K562 (cell line): ENCODE measurements at regions not wholly inside any gene's neighbourhood (a gene's known extent, or its start where the extent isn't known, plus 50 kb on each side); places are given as distances from the start of the nearest gene placed in this dataset.

Source experiments
- ATAC-seq: fragments of 200-7000 bp; cut with Tn5 transposase; 3 replicates; pipeline ENCODE4 v1.9.1; 2020; ENCODE audit warnings: moderate library complexity
- BruUV-seq: library from RNA; stranded (reverse); fragments of 400-500 nt; replicated peaks from 2 replicates; lab custom pipeline; 2021; lab: Mats Ljungman, UMichigan
- CTCF ChIA-PET: fragments of 300-600 bp; formaldehyde crosslinking; extraction: SDS; loops from one replicate; lab custom pipeline; 2021; ENCODE audit warnings: low intra/inter-chr PET ratio; lab: Yijun Ruan, JAX
- POLR2A ChIA-PET: fragments of 300-600, 350-650 bp; sonication (Branson Sonifier 250); formaldehyde crosslinking; extraction: SDS; loops from one replicate; lab custom pipeline; 2021; ENCODE audit warnings: antibody characterized with exemption, inconsistent platforms; lab: Yijun Ruan, JAX
- DNase-seq, 4 experiments: peaks; one replicate each; pipeline versions ENCODE4 v3.0.0 to v3.0.0-alpha.2; 2011 to 2018; ENCODE audit warnings: low spot score in 3 of 4, mixed read lengths in 3 of 4; ENCODE audit errors: extremely low read depth in 1 of 4
- FAIRE-seq: peaks from 2 replicates; lab custom pipeline; 2011; peaks lifted over from hg19 to GRCh38; lab: Jason Lieb, UNC
- H2AFZ ChIP-seq: 2 replicates; pipeline ENCODE4 v1.6.0; 2011; ENCODE audit warnings: low read depth, low read length, control low read depth, inconsistent platforms
- H3K27ac ChIP-seq: fragments of 200-600 bp; 3 replicates; pipeline ENCODE4 v1.8.0; 2011; ENCODE audit warnings: low read depth, mild to moderate bottlenecking, control low read depth, inconsistent platforms, low read length, moderate library complexity, mixed read lengths; ENCODE audit errors: extremely low read depth
- H3K27me3 ChIP-seq, 2 experiments: fragments of 300-600 bp in 1 of 2; 2 replicates in 1 of 2; 3 replicates in 1 of 2; pipeline versions ENCODE4 v1.6.0 to v1.8.0; 2011; ENCODE audit warnings: inconsistent platforms in 2 of 2, low read length in 2 of 2, mild to moderate bottlenecking in 1 of 2, mixed read lengths in 1 of 2, moderate library complexity in 1 of 2; ENCODE audit not compliant: control insufficient read depth in 2 of 2, insufficient read depth in 2 of 2
- H3K36me3 ChIP-seq: fragments of 300-600 bp; 3 replicates; pipeline ENCODE4 v1.8.0; 2011; ENCODE audit warnings: mild to moderate bottlenecking, low read length, inconsistent platforms; ENCODE audit not compliant: control insufficient read depth, insufficient read depth
- H3K4me1 ChIP-seq, 2 experiments: fragments of 200-600 bp in 1 of 2; replicated peaks in 1 of 2; 2 replicates in 1 of 2; 3 replicates in 1 of 2; pipeline versions ENCODE4 v1.5.1 to v1.8.0; 2011; ENCODE audit warnings: inconsistent platforms in 2 of 2, low read length in 2 of 2, mild to moderate bottlenecking in 1 of 2, mixed read lengths in 1 of 2, moderate library complexity in 1 of 2; ENCODE audit not compliant: control insufficient read depth in 2 of 2, insufficient read depth in 2 of 2
- H3K4me2 ChIP-seq: 2 replicates; pipeline ENCODE4 v1.6.1; 2011; ENCODE audit warnings: low read length, control low read depth, inconsistent platforms, mixed read lengths; ENCODE audit not compliant: insufficient read depth
- H3K4me3 ChIP-seq: fragments of 200-600 bp; sonication (generic), shearing (Covaris generic); 2 replicates; pipeline ENCODE4 v1.5.1; 2016; ENCODE audit warnings: control low read depth, inconsistent platforms
- H3K79me2 ChIP-seq: fragments of 200-600 bp; 3 replicates; pipeline ENCODE4 v1.8.0; 2011; ENCODE audit warnings: low read length, inconsistent platforms; ENCODE audit not compliant: control insufficient read depth, insufficient read depth
- H3K9ac ChIP-seq, 2 experiments: 2 replicates each; pipeline versions ENCODE4 v1.6.0 to v1.6.1; 2011; ENCODE audit warnings: low read depth in 2 of 2, low read length in 2 of 2, control low read depth in 1 of 2, inconsistent platforms in 1 of 2, mild to moderate bottlenecking in 1 of 2, mixed read lengths in 1 of 2; ENCODE audit not compliant: insufficient read depth in 1 of 2
- H3K9me1 ChIP-seq: one replicate; pipeline ENCODE4 v1.6.0; 2011; ENCODE audit warnings: inconsistent platforms, mild to moderate bottlenecking, low read length, moderate library complexity; ENCODE audit not compliant: control insufficient read depth, insufficient read depth
- H3K9me3 ChIP-seq: replicated peaks from 2 replicates; pipeline ENCODE4 v1.5.1; 2011; ENCODE audit warnings: low read depth, low read length, inconsistent platforms; ENCODE audit not compliant: control insufficient read depth, insufficient read depth
- H4K20me1 ChIP-seq: replicated peaks from 2 replicates; pipeline ENCODE4 v1.6.1; 2011; ENCODE audit warnings: low read length, inconsistent platforms, mixed read lengths; ENCODE audit not compliant: control insufficient read depth, insufficient read depth
- BMI1 ChIP-seq: fragments of 150-350 bp; IDR thresholded peaks from 2 replicates; pipeline ENCODE4 v1.6.1; 2014; ENCODE audit warnings: low read length
- CGGBP1 ChIP-seq: fragments of 250-450 bp; sonication (Bioruptor Pico); IDR thresholded peaks from 2 replicates; pipeline ENCODE4 v1.9.0; 2021; ENCODE audit warnings: mild to moderate bottlenecking
- COPS2 ChIP-seq: fragments of 450-650 bp; conservative IDR thresholded peaks from 2 replicates; pipeline ENCODE4 v1.6.1; 2016; ENCODE audit warnings: mild to moderate bottlenecking, moderate library complexity
- CREB1 ChIP-seq, 2 experiments: sonication (generic) in 1 of 2; formaldehyde crosslinking in 1 of 2; IDR thresholded peaks; 2 replicates each; pipeline versions ENCODE4 v1.6.1 to v1.8.0; 2012 to 2022; ENCODE audit warnings: inconsistent platforms in 1 of 2, mild to moderate bottlenecking in 1 of 2, missing genetic modification reagents in 1 of 2, moderate library complexity in 1 of 2
- GTF2B ChIP-seq: IDR thresholded peaks from 2 replicates; pipeline ENCODE4 v1.6.1; 2011; ENCODE audit not compliant: insufficient read length; ENCODE audit errors: extremely low read depth
- IFI16 ChIP-seq: fragments of 250-450 bp; sonication (Bioruptor Pico); IDR thresholded peaks from 2 replicates; pipeline ENCODE4 v2.1.2; 2022; ENCODE audit warnings: mild to moderate bottlenecking, inconsistent platforms
- KLF1 ChIP-seq: fragments of 450-650 bp; IDR thresholded peaks from 2 replicates; pipeline ENCODE4 v1.6.1; 2016; ENCODE audit warnings: missing genetic modification characterization, missing compliant biosample characterization
- MLLT1 ChIP-seq, 2 experiments: fragments of 450-650 bp; IDR thresholded peaks; 2 replicates each; pipeline ENCODE4 v1.6.1; 2016
- MTA2 ChIP-seq: fragments of 450-650 bp; IDR thresholded peaks from 2 replicates; pipeline ENCODE4 v1.6.1; 2016; ENCODE audit warnings: low read depth
- PTRF ChIP-seq: fragments of 450-650 bp; IDR thresholded peaks from 2 replicates; pipeline ENCODE4 v1.6.1; 2016; ENCODE audit warnings: mild to moderate bottlenecking, missing genetic modification characterization, missing compliant biosample characterization
- SAP30 ChIP-seq: fragments of 200-600 bp; sonication (generic); IDR thresholded peaks from 2 replicates; pipeline ENCODE4 v1.6.1; 2012; ENCODE audit warnings: borderline replicate concordance, low read depth, mild to moderate bottlenecking, moderate library complexity, low read length, control low read depth, inconsistent platforms; ENCODE audit not compliant: insufficient read depth, poor library complexity, severe bottlenecking
- SP2 ChIP-seq: IDR thresholded peaks from 2 replicates; pipeline ENCODE4 v1.6.1; 2011; ENCODE audit warnings: mild to moderate bottlenecking, low read depth, low read length, moderate library complexity; ENCODE audit not compliant: poor library complexity, severe bottlenecking; ENCODE audit errors: extremely low read depth
- THRA ChIP-seq: fragments of 450-650 bp; IDR thresholded peaks from 2 replicates; pipeline ENCODE4 v1.6.1; 2017; ENCODE audit warnings: mild to moderate bottlenecking, moderate library complexity
- XRCC3 ChIP-seq: fragments of 450-650 bp; IDR thresholded peaks from 2 replicates; pipeline ENCODE4 v1.6.1; 2017; ENCODE audit warnings: mild to moderate bottlenecking, moderate library complexity
- ZBTB43 ChIP-seq: sonication (generic); formaldehyde crosslinking; IDR thresholded peaks from 2 replicates; pipeline ENCODE4 v1.8.0; 2023; ENCODE audit warnings: mild to moderate bottlenecking, missing genetic modification reagents
- ZFPM2 ChIP-seq: fragments of 250-450 bp; sonication (Bioruptor Pico); IDR thresholded peaks from 2 replicates; pipeline ENCODE4 v1.5.1; 2022; ENCODE audit warnings: mild to moderate bottlenecking
- ZNF184 ChIP-seq: sonication (generic); formaldehyde crosslinking; IDR thresholded peaks from 2 replicates; pipeline ENCODE4 v1.5.0; 2020; ENCODE audit warnings: missing genetic modification reagents
- ZNF717 ChIP-seq: fragments of 250-450 bp; sonication (Bioruptor Pico); IDR thresholded peaks from 2 replicates; pipeline ENCODE4 v1.5.0; 2021
- ZSCAN29 ChIP-seq: fragments of 450-650 bp; IDR thresholded peaks from 2 replicates; pipeline ENCODE4 v1.6.1; 2017
- WGBS: fragments of 100-300 bp; shearing (Covaris generic); methylation state at CpG from one replicate; pipeline ENCODE4 v1.1.6; 2016; ENCODE audit warnings: low coverage, mixed read lengths; ENCODE audit not compliant: insufficient coverage; ENCODE audit errors: missing lambda C conversion rate; 5-methylcytosine and 5-hydroxymethylcytosine counted together
- in situ Hi-C: fragments of 300-500 bp; cut with MboI; formaldehyde crosslinking; loops from 4 replicates; pipeline ENCODE4 v1.15.0; 2018; ENCODE audit warnings: inconsistent platforms, mixed read lengths
- intact Hi-C: fragments of 100-400 bp; cut with micrococcal nuclease; formaldehyde crosslinking; loops from 2 replicates; pipeline ENCODE4 v1.14.2; 2022

- Histone ChIP-seq H3K36me3 (no peaks in the 10 kb centered on the region), H2AFZ (no peak overlapping the region), H3K9ac (no peak overlapping the region), H3K4me3 (no peak overlapping the region), H3K27ac (no peak overlapping the region), H3K9me3 (no peaks in the 10 kb centered on the region; the same call in 1 of the 2 replicates), H3K27me3 (no peaks in the 10 kb centered on the region), H3K4me1 (no peaks in the 10 kb centered on the region), H3K79me2 (no peaks in the 10 kb centered on the region), H3K4me2 (no peak overlapping the region), H4K20me1 (no peaks in the 10 kb centered on the region), H3K9me1 (no peaks in the 10 kb centered on the region)
- intact Hi-C loops = no loop called here
- no TSS peak for BruUV-seq
- in situ Hi-C loops = no loop called here
- no peak for DNase-seq
- CTCF ChIA-PET = no interaction called here
- no peak for FAIRE-seq
- ATAC-seq = no peak
- POLR2A ChIA-PET = no interaction called here
- WGBS = 0% methylated on average over 1 of the region's 1 CpG
- TF ChIP-seq PTRF (tag) = no peak
- no peak for TF ChIP-seq BMI1
- no peak for TF ChIP-seq SAP30
- TF ChIP-seq ZNF184 (CRISPR knock-in tag) = no peak
- TF ChIP-seq MTA2 = no peak
- TF ChIP-seq SP2 = no peak
- no peak for TF ChIP-seq THRA
- TF ChIP-seq MLLT1 (IDR thresholded peaks at IDR 0.05) = no peak
- TF ChIP-seq CGGBP1 = no peak
- no peak for TF ChIP-seq CREB1 (IDR thresholded peaks at IDR 0.05)
- TF ChIP-seq CREB1 (CRISPR knock-in tag; IDR thresholded peaks at IDR 0.05) = no peak
- TF ChIP-seq COPS2 = no peak
- no peak for TF ChIP-seq XRCC3
- TF ChIP-seq IFI16 (CRISPR knock-in tag) = no peak
- TF ChIP-seq ZFPM2 (CRISPR knock-in tag) = no peak
- no peak for TF ChIP-seq GTF2B
- TF ChIP-seq ZSCAN29 = no peak
- no peak for TF ChIP-seq ZBTB43 (CRISPR knock-in tag)
- TF ChIP-seq ZNF717 = no peak
- no peak for TF ChIP-seq KLF1
Measured at GRCh38 chr2:22189893-22190480, 1066.2 kb downstream of the TDRD15 start.
